ENCODE measurements at regions not wholly inside any gene's neighbourhood (a gene's known extent, or its start where the extent isn't known, plus 50 kb on each side); places are given as distances from the start of the nearest gene placed in this dataset.

DNA sequence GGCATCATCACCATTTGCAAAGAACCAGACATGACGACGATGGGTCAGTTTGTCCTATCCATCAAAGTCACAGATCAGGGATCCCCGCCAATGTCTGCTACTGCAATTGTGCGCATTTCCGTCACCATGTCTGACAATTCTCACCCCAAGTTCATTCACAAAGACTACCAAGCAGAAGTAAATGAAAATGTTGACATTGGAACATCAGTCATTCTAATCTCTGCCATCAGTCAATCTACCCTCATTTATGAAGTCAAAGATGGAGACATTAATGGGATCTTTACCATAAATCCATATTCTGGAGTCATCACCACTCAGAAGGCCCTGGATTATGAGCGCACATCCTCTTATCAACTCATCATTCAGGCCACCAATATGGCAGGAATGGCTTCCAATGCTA is 171.6 kb upstream of the MTNR1B start:
- TF ChIP-seq EZH2 (IDR thresholded peaks at IDR 0.05), result no peak
- TF ChIP-seq POLR2AphosphoS5 (IDR thresholded peaks at IDR 0.05; ENCODE audit: borderline replicate concordance, low read depth, low read length), result no peak

Measured in SK-N-MC (cell line).